ENCODE measurements at regions not wholly inside any gene's neighbourhood (a gene's known extent, or its start where the extent isn't known, plus 50 kb on each side); places are given as distances from the start of the nearest gene placed in this dataset.

- TF ChIP-seq CTCF (conservative IDR thresholded peaks at IDR 0.05; ENCODE audit: low read length) (no peak), EZH2phosphoT487 (IDR thresholded peaks at IDR 0.05; ENCODE audit: borderline replicate concordance) (no peak)
These were observed 106.7 kb upstream of the GRXCR1 start for GRCh38 chr4:42785817-42786216.
